ENCODE measurements at regions not wholly inside any gene's neighbourhood (a gene's known extent, or its start where the extent isn't known, plus 50 kb on each side); places are given as distances from the start of the nearest gene placed in this dataset.

DNA sequence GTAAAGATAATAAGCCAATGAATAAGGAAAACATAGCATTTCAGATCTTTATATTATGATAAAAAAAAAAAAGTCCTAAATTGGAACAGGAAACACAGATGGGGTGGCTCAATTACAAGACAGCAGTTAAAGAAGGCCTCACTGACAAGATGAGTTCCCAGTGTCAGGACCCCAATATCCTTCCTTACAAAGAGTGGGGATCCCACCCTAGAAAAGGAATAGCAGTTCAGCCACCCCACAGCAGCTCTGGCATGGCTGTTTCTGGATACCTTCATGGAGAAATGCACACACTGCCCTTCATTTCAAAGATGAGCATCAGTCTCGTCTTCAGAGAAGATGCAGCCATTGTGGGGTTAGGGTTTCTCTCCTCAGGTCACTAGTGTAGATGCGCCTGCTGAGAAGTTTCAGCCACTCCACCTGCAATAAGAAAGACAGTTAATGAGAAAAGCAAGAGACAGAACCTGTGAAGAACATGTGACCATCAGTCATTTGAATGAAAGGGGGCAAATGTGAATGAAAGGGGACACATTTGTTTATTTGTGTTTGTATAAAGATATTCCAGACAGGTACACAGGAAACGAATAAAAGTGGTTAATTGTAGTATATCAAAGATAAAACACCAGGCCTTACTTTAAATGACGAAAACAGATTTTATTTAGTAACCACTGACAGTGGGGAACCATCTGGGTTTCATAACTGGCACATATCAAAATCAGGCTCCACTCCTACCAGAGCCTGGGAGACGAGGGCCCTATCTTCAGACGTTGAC is 121.3 kb upstream of the PRSS16 start:
- Histone ChIP-seq H3K9me1 (ENCODE audit: insufficient read depth, low read length) (no peaks in the 10 kb centered on the region), H4K91ac (ENCODE audit: insufficient read depth, low read depth, low read length) (peak overlapping the region; percentile 19), H3K36me3 (ENCODE audit: control insufficient read depth, insufficient read depth, low read length) (no peaks in the 10 kb centered on the region), H3K4me1 (ENCODE audit: control insufficient read depth, insufficient read depth, low read length) (peaks cover 2% of the 10 kb centered on the region; the same call in 1 of the 2 replicates), H3K4ac (ENCODE audit: low read depth, low read length) (peak overlapping the region; percentile 29; the same call in 1 of the 2 replicates), H3K14ac (replicated peaks; ENCODE audit: low read depth, low read length) (0 out of 2 replicates have a peak overlapping the region, but pooled peaks have one; percentile 12), H3K27ac (ENCODE audit: insufficient read depth, low read length) (peak overlapping the region; percentile 36; the same call in 1 of the 2 replicates), H2AK9ac (replicated peaks; ENCODE audit: low read depth, low read length, poor library complexity) (no peak overlapping the region), H3K27me3 (ENCODE audit: control insufficient read depth, insufficient read depth, low read length) (no peaks in the 10 kb centered on the region), H3K79me1 (ENCODE audit: low read depth in 1 of 2, low read length in 2 of 2) (peaks cover 0 to 2% of the 10 kb centered on the region in 2 experiments; a peak in 1 of 4 replicates), H4K20me1 (ENCODE audit: insufficient read depth, low read length) (no peaks in the 10 kb centered on the region), H2BK120ac (ENCODE audit: low read depth, low read length) (peak overlapping the region; percentile 20; the same call in 1 of the 2 replicates), H3K9ac (ENCODE audit: low read depth, low read length) (no peak overlapping the region), H2AFZ (replicated peaks; ENCODE audit: low read length, poor library complexity) (peak overlapping the region; percentile 82), H3K4me2 (ENCODE audit: low read depth, low read length) (no peak overlapping the region), H3K18ac (ENCODE audit: low read depth, low read length) (no peak overlapping the region), H4K5ac (ENCODE audit: low read depth, low read length) (peak overlapping the region; percentile 62), H3K9me3 (ENCODE audit: control insufficient read depth, insufficient read depth, low read length) (no peaks in the 10 kb centered on the region), H3K23ac (ENCODE audit: low read depth, low read length) (no peak overlapping the region), H2BK20ac (ENCODE audit: low read depth, low read length) (0 out of 2 replicates have a peak overlapping the region, but pooled peaks have one; percentile 16), H2BK5ac (ENCODE audit: low read depth, low read length, poor library complexity, severe bottlenecking) (no peak overlapping the region), H4K8ac (ENCODE audit: low read depth in 2 of 2, low read length in 2 of 2) (peak overlapping the region; percentile 44 to 80), H2BK15ac (ENCODE audit: low read depth, low read length) (no peak overlapping the region), H2AK5ac (ENCODE audit: low read depth, low read length) (no peak overlapping the region), H3K4me3 (ENCODE audit: insufficient read depth, low read depth, low read length) (no peak overlapping the region), H3K56ac (ENCODE audit: extremely low read depth, insufficient read depth, low read length) (no peak overlapping the region; the same call in 1 of the 2 replicates)
- dilution Hi-C loops (cut with HindIII; ENCODE audit: low sequenced_read_pairs, unreplicated experiment) (loop anchor here (25.0 kb wide), 1 partner anchor 761 kb away; a partner anchor contains a TSS), in situ Hi-C loops (cut with MboI; ENCODE audit: low sequenced_read_pairs) (loop anchor here (25.0 kb wide), 2 partner anchors 839 to 939 kb away; a partner anchor contains a TSS), intact Hi-C loops (cut with micrococcal nuclease) (no loop called here)
- DNase-seq (no peak), ATAC-seq (ENCODE audit: low read depth) (no peak)
- ChIA-PET POLR2A (ENCODE audit: unreplicated experiment) (no interaction called here), CTCF (interaction anchor here (0.6 to 1.5 kb wide), 7 partner anchors 15 to 670 kb away, joined by 3 to 9 read pairs (median 3); a partner anchor contains a TSS)
- BruUV-seq (replicated peaks) = no TSS peak
- WGBS, 2 experiments (ENCODE audit: extremely low coverage in 2 of 2, insufficient read length in 1 of 2) = 90% methylated on average over 2 of the region's 6 CpGs; no CpG with 5 or more reads in 1 of the 2 experiments
- TF ChIP-seq RCOR1 (IDR thresholded peaks at IDR 0.05; ENCODE audit: insufficient replicate concordance, low read length) = no peak
- TF ChIP-seq MAFK (IDR thresholded peaks at IDR 0.05; ENCODE audit: low read depth, low read length) = no peak
- TF ChIP-seq RAD21 (IDR thresholded peaks at IDR 0.05; ENCODE audit: low read length) = no peak
- TF ChIP-seq POLR2A (IDR thresholded peaks at IDR 0.05; ENCODE audit: low read depth, low read length) = no peak
- TF ChIP-seq, protein P1, sequence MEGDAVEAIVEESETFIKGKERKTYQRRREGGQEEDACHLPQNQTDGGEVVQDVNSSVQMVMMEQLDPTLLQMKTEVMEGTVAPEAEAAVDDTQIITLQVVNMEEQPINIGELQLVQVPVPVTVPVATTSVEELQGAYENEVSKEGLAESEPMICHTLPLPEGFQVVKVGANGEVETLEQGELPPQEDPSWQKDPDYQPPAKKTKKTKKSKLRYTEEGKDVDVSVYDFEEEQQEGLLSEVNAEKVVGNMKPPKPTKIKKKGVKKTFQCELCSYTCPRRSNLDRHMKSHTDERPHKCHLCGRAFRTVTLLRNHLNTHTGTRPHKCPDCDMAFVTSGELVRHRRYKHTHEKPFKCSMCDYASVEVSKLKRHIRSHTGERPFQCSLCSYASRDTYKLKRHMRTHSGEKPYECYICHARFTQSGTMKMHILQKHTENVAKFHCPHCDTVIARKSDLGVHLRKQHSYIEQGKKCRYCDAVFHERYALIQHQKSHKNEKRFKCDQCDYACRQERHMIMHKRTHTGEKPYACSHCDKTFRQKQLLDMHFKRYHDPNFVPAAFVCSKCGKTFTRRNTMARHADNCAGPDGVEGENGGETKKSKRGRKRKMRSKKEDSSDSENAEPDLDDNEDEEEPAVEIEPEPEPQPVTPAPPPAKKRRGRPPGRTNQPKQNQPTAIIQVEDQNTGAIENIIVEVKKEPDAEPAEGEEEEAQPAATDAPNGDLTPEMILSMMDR (conservative IDR thresholded peaks at IDR 0.05; ENCODE audit: low read depth, low read length) = no peak
- TF ChIP-seq MAZ (IDR thresholded peaks at IDR 0.05; ENCODE audit: borderline replicate concordance, low read depth, low read length) = no peak
- no peak for TF ChIP-seq BHLHE40 (IDR thresholded peaks at IDR 0.05; ENCODE audit: low read depth, low read length)
- no peak for TF ChIP-seq ELK1 (IDR thresholded peaks at IDR 0.05; ENCODE audit: borderline replicate concordance, low read depth, low read length)
- TF ChIP-seq NFE2L2 (IDR thresholded peaks at IDR 0.05; ENCODE audit: low read depth, low read length) = no peak
- TF ChIP-seq RFX5 (IDR thresholded peaks at IDR 0.05; ENCODE audit: low read depth, low read length) = no peak
- no peak for TF ChIP-seq CEBPB (IDR thresholded peaks at IDR 0.05; ENCODE audit: low read depth, low read length)
- TF ChIP-seq FOS (IDR thresholded peaks at IDR 0.05; ENCODE audit: low read depth, low read length) = no peak
- TF ChIP-seq MXI1 (IDR thresholded peaks at IDR 0.05; ENCODE audit: borderline replicate concordance, low read depth, low read length) = no peak
- no peak for TF ChIP-seq SMC3 (IDR thresholded peaks at IDR 0.05; ENCODE audit: low read depth, low read length)
- TF ChIP-seq CHD1 (IDR thresholded peaks at IDR 0.05; ENCODE audit: low read depth, low read length) = no peak

Data from IMR-90 (cell line).